CD14-positive monocyte (primary cell): ENCODE measurements at regions not wholly inside any gene's neighbourhood (a gene's known extent, or its start where the extent isn't known, plus 50 kb on each side); places are given as distances from the start of the nearest gene placed in this dataset.

Source experiments
- DNase-seq, 3 donors: peaks; one replicate each; pipeline ENCODE4 v3.0.0-alpha.2; 2011 to 2022
- H2AFZ ChIP-seq: 2 replicates; pipeline ENCODE4 v1.6.0; 2012; ENCODE audit warnings: mild to moderate bottlenecking, low read depth, low read length, inconsistent platforms; ENCODE audit not compliant: insufficient read depth, poor library complexity, severe bottlenecking
- H3K27ac ChIP-seq, 2 donors: 1 replicate in 1 of 2; 2 replicates in 1 of 2; pipeline ENCODE4 v1.5.1; 2012 to 2013; ENCODE audit warnings: low read length in 2 of 2, control low read depth in 1 of 2, inconsistent platforms in 1 of 2, low read depth in 1 of 2, mild to moderate bottlenecking in 1 of 2
- H3K27me3 ChIP-seq, 2 donors: one replicate each; pipeline versions ENCODE4 v1.6.0 to v1.6.1; 2011 to 2013; ENCODE audit warnings: low read length in 2 of 2; ENCODE audit not compliant: control insufficient read depth in 2 of 2, insufficient read depth in 2 of 2
- H3K36me3 ChIP-seq, 2 donors: replicated peaks in 1 of 2; 1 replicate in 1 of 2; 2 replicates in 1 of 2; pipeline versions ENCODE4 v1.5.1 to v1.6.1; 2012 to 2013; ENCODE audit warnings: low read length in 2 of 2, control low read depth in 1 of 2, inconsistent platforms in 1 of 2, mild to moderate bottlenecking in 1 of 2; ENCODE audit not compliant: insufficient read depth in 2 of 2, control insufficient read depth in 1 of 2
- H3K4me1 ChIP-seq, 2 donors: 1 replicate in 1 of 2; 2 replicates in 1 of 2; pipeline versions ENCODE4 v1.5.1 to v1.6.1; 2012 to 2013; ENCODE audit warnings: low read length in 2 of 2, control low read depth in 1 of 2, inconsistent platforms in 1 of 2, mild to moderate bottlenecking in 1 of 2, moderate library complexity in 1 of 2; ENCODE audit not compliant: insufficient read depth in 2 of 2, control insufficient read depth in 1 of 2
- H3K4me2 ChIP-seq: replicated peaks from 2 replicates; pipeline ENCODE3; 2012; ENCODE audit warnings: low read length, moderate library complexity, mild to moderate bottlenecking; ENCODE audit not compliant: poor library complexity, severe bottlenecking; ENCODE audit errors: extremely low read depth
- H3K4me3 ChIP-seq, 3 experiments: fragments of 200-600 bp in 1 of 3; sonication (generic) in 1 of 3; replicated peaks in 1 of 3; 1 replicate in 2 of 3; 2 replicates in 1 of 3; pipeline ENCODE4 v1.5.1; 2011 to 2013; ENCODE audit warnings: low read length in 3 of 3, mild to moderate bottlenecking in 3 of 3, control low read depth in 2 of 3, low read depth in 2 of 3, inconsistent platforms in 1 of 3, moderate library complexity in 1 of 3
- H3K79me2 ChIP-seq: 2 replicates; pipeline ENCODE4 v1.6.0; 2012; ENCODE audit warnings: mild to moderate bottlenecking, control low read depth, inconsistent platforms, low read length, moderate library complexity; ENCODE audit not compliant: insufficient read depth
- H3K9ac ChIP-seq: 2 replicates; pipeline ENCODE4 v1.6.0; 2017; ENCODE audit warnings: low read length, mild to moderate bottlenecking; ENCODE audit not compliant: insufficient read depth, poor library complexity, severe bottlenecking
- H3K9me3 ChIP-seq, 2 donors: replicated peaks in 1 of 2; 1 replicate in 1 of 2; 2 replicates in 1 of 2; pipeline versions ENCODE4 v1.5.1 to v1.6.1; 2012 to 2013; ENCODE audit warnings: low read length in 2 of 2, control low read depth in 1 of 2; ENCODE audit not compliant: control insufficient read depth in 1 of 2, insufficient read depth in 1 of 2
- H4K20me1 ChIP-seq: 2 replicates; pipeline ENCODE4 v1.6.0; 2012; ENCODE audit warnings: mild to moderate bottlenecking, low read length, control low read depth, moderate library complexity; ENCODE audit not compliant: insufficient read depth
- H3K27ac Mint-ChIP-seq, 7 donors: one replicate each; pipeline ENCODE4 v1.8.0; 2020; ENCODE audit warnings: mild to moderate bottlenecking in 7 of 7, mixed read lengths in 7 of 7, moderate library complexity in 6 of 7, inconsistent platforms in 2 of 7
- H3K27me3 Mint-ChIP-seq, 3 donors: one replicate each; pipeline ENCODE4 v1.8.0; 2021 to 2022; ENCODE audit warnings: low read depth in 3 of 3, mild to moderate bottlenecking in 3 of 3, mixed read lengths in 3 of 3, moderate library complexity in 3 of 3, inconsistent platforms in 1 of 3
- H3K36me3 Mint-ChIP-seq, 2 donors: one replicate each; pipeline ENCODE4 v1.8.0; 2020; ENCODE audit warnings: mixed read lengths in 2 of 2, inconsistent platforms in 1 of 2, mild to moderate bottlenecking in 1 of 2
- H3K4me1 Mint-ChIP-seq: one replicate; pipeline ENCODE4 v1.8.0; 2020; ENCODE audit warnings: mild to moderate bottlenecking, mixed read lengths
- H3K4me3 Mint-ChIP-seq, 2 donors: one replicate each; pipeline ENCODE4 v1.8.0; 2020; ENCODE audit warnings: mild to moderate bottlenecking in 2 of 2, mixed read lengths in 2 of 2, moderate library complexity in 1 of 2
- H3K9me3 Mint-ChIP-seq, 7 donors: one replicate each; pipeline ENCODE4 v1.8.0; 2020 to 2022; ENCODE audit warnings: mixed read lengths in 7 of 7, mild to moderate bottlenecking in 6 of 7, moderate library complexity in 6 of 7, inconsistent platforms in 2 of 7
- CTCF ChIP-seq: fragments of 200-600 bp; IDR thresholded peaks from one replicate; pipeline ENCODE4 v1.8.0; 2022; ENCODE audit warnings: antibody characterized with exemption, mild to moderate bottlenecking
- WGBS: methylation state at CpG from one replicate; pipeline ENCODE4 v1.1.5; 2013; ENCODE audit warnings: missing lambda C conversion rate; ENCODE audit not compliant: insufficient coverage; 5-methylcytosine and 5-hydroxymethylcytosine counted together
- intact Hi-C, 2 donors: fragments of 100-400 bp; cut with micrococcal nuclease; formaldehyde crosslinking; loops; one replicate each; pipeline versions ENCODE4 v1.15.0 to v1.15.1; 2023

- Histone ChIP-seq H3K4me3 (no peak overlapping the region), H3K36me3 (no peaks in the 10 kb centered on the region), H2AFZ (no peak overlapping the region), H3K27ac (no peak overlapping the region), H3K9me3 (no peaks in the 10 kb centered on the region), H4K20me1 (no peaks in the 10 kb centered on the region), H3K4me1 (no peaks in the 10 kb centered on the region), H3K27me3 (no peaks in the 10 kb centered on the region), H3K79me2 (no peaks in the 10 kb centered on the region), H3K9ac (no peak overlapping the region), H3K4me2 (no peak overlapping the region)
- DNase-seq: no peak
- peaks cover 0 to 4% (median 0%) of the 10 kb centered on the region in 7 donors for H3K9me3 Mint-ChIP-seq
- H3K4me3 Mint-ChIP-seq: no peak overlapping the region
- no peak overlapping the region for H3K27ac Mint-ChIP-seq
- H3K4me1 Mint-ChIP-seq: no peaks in the 10 kb centered on the region
- WGBS: no CpG with 5 or more reads among the region's 1 CpG
- intact Hi-C loops: no loop called here
- H3K27me3 Mint-ChIP-seq: no peaks in the 10 kb centered on the region
- TF ChIP-seq CTCF: no peak
- no peaks in the 10 kb centered on the region for H3K36me3 Mint-ChIP-seq
Measured at GRCh38 chr9:12511726-12512125, 181.5 kb upstream of the TYRP1 start.

- H3K9me3 Mint-ChIP-seq: no peaks in the 10 kb centered on the region
Measured at GRCh38 chr9:12516031-12516430, 177.2 kb upstream of the TYRP1 start.

More at GRCh38 chr9:12516031-12516430, 177.2 kb upstream of the TYRP1 start:
- H3K4me1 Mint-ChIP-seq: no peaks in the 10 kb centered on the region
- Histone ChIP-seq H3K4me1 (no peaks in the 10 kb centered on the region), H3K27ac (no peak overlapping the region), H3K9ac (no peak overlapping the region), H3K36me3 (no peaks in the 10 kb centered on the region), H3K4me3 (no peak overlapping the region), H3K4me2 (no peak overlapping the region), H3K79me2 (no peaks in the 10 kb centered on the region), H3K27me3 (no peaks in the 10 kb centered on the region), H3K9me3 (no peaks in the 10 kb centered on the region), H2AFZ (no peak overlapping the region), H4K20me1 (no peaks in the 10 kb centered on the region)
- intact Hi-C loops: no loop called here
- no peak for DNase-seq
- H3K27ac Mint-ChIP-seq: no peak overlapping the region
- H3K27me3 Mint-ChIP-seq: no peaks in the 10 kb centered on the region
- no CpG with 5 or more reads among the region's 2 CpGs for WGBS
- TF ChIP-seq CTCF: no peak
- no peak overlapping the region for H3K4me3 Mint-ChIP-seq
- H3K36me3 Mint-ChIP-seq: no peaks in the 10 kb centered on the region
